Trophoblast cell (in vitro differentiated cells and primary cell): ENCODE measurements at regions not wholly inside any gene's neighbourhood (a gene's known extent, or its start where the extent isn't known, plus 50 kb on each side); places are given as distances from the start of the nearest gene placed in this dataset.

Experiments
- DNase-seq, 2 donors: peaks; one replicate each; pipeline ENCODE4 v3.0.0-alpha.2; 2016
- H2AFZ ChIP-seq: 2 replicates; pipeline ENCODE4 v1.6.1; 2013; ENCODE audit warnings: low read length, moderate library complexity, mild to moderate bottlenecking; ENCODE audit not compliant: insufficient read depth, poor library complexity
- H2AK5ac ChIP-seq: 2 replicates; pipeline ENCODE4 v1.6.1; 2013; ENCODE audit warnings: mild to moderate bottlenecking, low read length
- H2BK120ac ChIP-seq: 2 replicates; pipeline ENCODE4 v1.6.1; 2013; ENCODE audit warnings: low read length, mild to moderate bottlenecking, moderate library complexity; ENCODE audit not compliant: insufficient read depth, poor library complexity
- H2BK12ac ChIP-seq: 2 replicates; pipeline ENCODE4 v1.6.1; 2013; ENCODE audit warnings: mild to moderate bottlenecking, low read length, moderate library complexity
- H2BK5ac ChIP-seq: 2 replicates; pipeline ENCODE4 v1.6.1; 2013; ENCODE audit warnings: low read length, low read depth, moderate library complexity, mild to moderate bottlenecking; ENCODE audit not compliant: poor library complexity
- H3K14ac ChIP-seq: 2 replicates; pipeline ENCODE4 v1.6.1; 2013; ENCODE audit warnings: mild to moderate bottlenecking, low read length
- H3K18ac ChIP-seq: 2 replicates; pipeline ENCODE4 v1.6.1; 2013; ENCODE audit warnings: mild to moderate bottlenecking, low read length
- H3K23ac ChIP-seq: 2 replicates; pipeline ENCODE4 v1.6.1; 2013; ENCODE audit warnings: low read length
- H3K27ac ChIP-seq: 2 replicates; pipeline ENCODE4 v1.5.1; 2013; ENCODE audit warnings: low read depth, mild to moderate bottlenecking, inconsistent platforms, low read length, moderate library complexity
- H3K27me3 ChIP-seq: 2 replicates; pipeline ENCODE4 v1.6.1; 2013; ENCODE audit warnings: inconsistent platforms, mild to moderate bottlenecking, low read length, moderate library complexity; ENCODE audit not compliant: insufficient read depth
- H3K36me3 ChIP-seq, 2 experiments: 1 replicate in 1 of 2; 2 replicates in 1 of 2; pipeline ENCODE4 v1.6.1; 2013; ENCODE audit warnings: low read length in 2 of 2, mild to moderate bottlenecking in 2 of 2, moderate library complexity in 1 of 2; ENCODE audit not compliant: insufficient read depth in 2 of 2, control insufficient read depth in 1 of 2
- H3K4ac ChIP-seq: 2 replicates; pipeline ENCODE4 v1.6.1; 2013; ENCODE audit warnings: low read depth, mild to moderate bottlenecking, low read length, moderate library complexity
- H3K4me1 ChIP-seq, 2 experiments: 1 replicate in 1 of 2; 2 replicates in 1 of 2; pipeline ENCODE4 v1.6.1; 2013; ENCODE audit warnings: low read length in 2 of 2, mild to moderate bottlenecking in 2 of 2, moderate library complexity in 1 of 2; ENCODE audit not compliant: insufficient read depth in 2 of 2, control insufficient read depth in 1 of 2
- H3K4me2 ChIP-seq: 2 replicates; pipeline ENCODE4 v1.6.1; 2013; ENCODE audit warnings: inconsistent platforms, mild to moderate bottlenecking, low read length, moderate library complexity
- H3K4me3 ChIP-seq: 2 replicates; pipeline ENCODE4 v1.5.1; 2013; ENCODE audit warnings: mild to moderate bottlenecking, low read depth, low read length, inconsistent platforms
- H3K79me1 ChIP-seq: one replicate; pipeline ENCODE4 v1.6.1; 2013; ENCODE audit warnings: low read length
- H3K79me2 ChIP-seq: 2 replicates; pipeline ENCODE4 v1.6.1; 2013; ENCODE audit warnings: low read length, mild to moderate bottlenecking; ENCODE audit not compliant: control insufficient read depth, insufficient read depth, poor library complexity
- H3K9ac ChIP-seq: 2 replicates; pipeline ENCODE4 v1.6.1; 2013; ENCODE audit warnings: mild to moderate bottlenecking, low read length
- H3K9me3 ChIP-seq: 2 replicates; pipeline ENCODE4 v1.6.1; 2013; ENCODE audit warnings: low read depth, mild to moderate bottlenecking, control low read depth, inconsistent platforms, low read length; ENCODE audit not compliant: insufficient read depth
- H4K12ac ChIP-seq: 2 replicates; pipeline ENCODE4 v1.6.1; 2013; ENCODE audit warnings: low read depth, mild to moderate bottlenecking, low read length, moderate library complexity
- H4K8ac ChIP-seq: 2 replicates; pipeline ENCODE4 v1.6.1; 2013; ENCODE audit warnings: low read depth, mild to moderate bottlenecking, low read length, moderate library complexity
- H4K91ac ChIP-seq: one replicate; pipeline ENCODE4 v1.6.1; 2013; ENCODE audit warnings: low read depth, mild to moderate bottlenecking, low read length, moderate library complexity
- WGBS: extraction: QIAGEN DNeasy Blood & Tissue Kit; methylation state at CpG from one replicate; pipeline ENCODE4 v1.1.7; 2013; ENCODE audit warnings: missing lambda C conversion rate; ENCODE audit not compliant: insufficient read length, insufficient coverage; ENCODE audit errors: extremely low coverage; 5-methylcytosine and 5-hydroxymethylcytosine counted together

DNA sequence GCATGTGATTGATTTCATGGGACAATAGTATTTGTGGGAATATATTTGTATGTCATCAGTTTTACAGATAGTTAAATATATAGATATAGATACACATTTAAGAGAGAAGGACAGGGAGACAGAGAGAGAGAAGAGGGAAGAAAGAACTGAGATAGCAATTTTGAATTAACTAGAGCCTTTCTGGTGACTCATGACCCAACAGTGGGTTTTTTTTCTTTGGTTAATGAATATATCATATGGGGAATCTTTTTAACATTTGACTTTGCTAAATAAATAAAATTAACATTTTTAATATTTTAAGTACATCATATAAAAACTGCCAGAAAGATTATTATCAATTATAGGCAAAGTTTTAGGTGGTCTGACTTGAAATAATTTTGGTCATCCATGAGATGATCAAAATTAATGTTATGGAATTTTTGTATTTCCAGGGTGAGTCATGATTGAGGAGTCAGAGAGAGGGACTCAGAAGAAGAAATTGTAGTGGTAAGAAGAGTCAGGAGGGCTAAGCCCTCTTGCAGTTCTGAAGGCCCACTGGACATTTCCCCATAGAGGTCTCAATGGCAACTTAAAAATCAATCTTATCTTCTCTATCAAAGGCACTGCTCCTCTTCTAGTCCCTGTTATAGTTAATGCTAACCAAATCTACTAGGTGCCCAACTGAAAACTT lies 508.1 kb upstream of the MAP3K7 start:
- no peak for DNase-seq

DNA sequence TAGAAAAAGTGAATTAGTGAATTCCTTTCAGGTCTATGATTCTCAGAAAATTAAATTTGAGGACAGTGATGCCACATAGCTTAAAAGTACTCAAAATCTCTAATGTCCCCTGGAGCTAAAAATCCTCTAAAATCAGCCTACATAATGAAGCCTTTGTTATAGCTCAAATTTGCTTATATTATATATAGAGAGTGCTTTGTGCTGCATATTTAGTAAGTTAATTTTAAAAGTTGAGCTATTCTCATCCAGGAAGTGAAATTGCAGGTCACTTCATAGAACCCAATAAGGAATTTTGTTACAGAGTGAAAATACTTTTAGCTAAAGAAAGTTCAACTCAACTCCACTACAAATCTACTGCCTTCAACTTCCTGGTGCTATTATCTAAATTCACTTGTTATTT lies 507.5 kb upstream of the MAP3K7 start:
- Histone ChIP-seq H3K4me2 (no peak overlapping the region), H4K91ac (no peak overlapping the region), H3K14ac (no peak overlapping the region), H3K4me3 (no peak overlapping the region), H3K4ac (no peak overlapping the region), H3K27me3 (no peaks in the 10 kb centered on the region), H3K9ac (no peak overlapping the region), H3K23ac (no peak overlapping the region), H3K36me3 (no peaks in the 10 kb centered on the region), H4K8ac (no peak overlapping the region), H3K27ac (no peak overlapping the region), H3K4me1 (no peaks in the 10 kb centered on the region), H2AFZ (no peak overlapping the region), H3K18ac (no peak overlapping the region), H2BK12ac (no peak overlapping the region), H4K12ac (no peak overlapping the region), H3K79me2 (no peaks in the 10 kb centered on the region), H3K9me3 (no peaks in the 10 kb centered on the region), H2BK120ac (no peak overlapping the region), H3K79me1 (no peaks in the 10 kb centered on the region), H2AK5ac (no peak overlapping the region), H2BK5ac (no peak overlapping the region)
- DNase-seq, result no peak

More for the DNA sequence above, 508.1 kb upstream of the MAP3K7 start:
- H2BK12ac ChIP-seq, result no peak overlapping the region
- H3K9ac ChIP-seq, result no peak overlapping the region
- no peak overlapping the region for H2BK120ac ChIP-seq
- no peaks in the 10 kb centered on the region for H3K4me1 ChIP-seq
- no peaks in the 10 kb centered on the region for H3K9me3 ChIP-seq
- no peak overlapping the region for H2AFZ ChIP-seq
- no peaks in the 10 kb centered on the region for H3K79me1 ChIP-seq
- H4K8ac ChIP-seq, result no peak overlapping the region
- no peak overlapping the region for H3K14ac ChIP-seq
- H3K36me3 ChIP-seq, result no peaks in the 10 kb centered on the region
- no peaks in the 10 kb centered on the region for H3K27me3 ChIP-seq
- H3K4me2 ChIP-seq, result no peak overlapping the region
- H3K79me2 ChIP-seq, result no peaks in the 10 kb centered on the region
- H2AK5ac ChIP-seq, result no peak overlapping the region
- H3K23ac ChIP-seq, result no peak overlapping the region
- no peak overlapping the region for H3K27ac ChIP-seq
- no peak overlapping the region for H4K91ac ChIP-seq
- no peak overlapping the region for H3K4me3 ChIP-seq
- H2BK5ac ChIP-seq, result no peak overlapping the region
- no peak overlapping the region for H3K4ac ChIP-seq
- no peak overlapping the region for H3K18ac ChIP-seq
- H4K12ac ChIP-seq, result no peak overlapping the region

DNA sequence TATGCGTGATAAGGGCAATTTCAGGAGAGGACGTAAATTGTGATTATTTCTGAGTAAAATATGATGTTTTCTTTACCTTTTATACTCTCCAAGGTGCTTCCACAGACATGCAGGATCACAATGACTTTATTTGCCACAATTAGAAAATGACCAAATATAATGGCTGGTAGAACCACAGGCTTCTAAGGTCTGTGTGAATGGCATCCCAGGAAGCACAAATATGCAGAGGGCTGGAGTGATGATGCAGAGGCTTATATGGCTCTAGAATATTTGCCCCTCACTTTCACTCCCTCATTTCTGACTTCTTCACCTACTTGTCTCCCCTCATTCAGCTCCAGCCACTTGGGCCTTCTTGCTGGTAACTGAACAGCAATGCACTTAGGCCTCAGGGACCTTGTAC lies 502.1 kb upstream of the MAP3K7 start:
- no peak overlapping the region for H3K9ac ChIP-seq
- no peak overlapping the region for H3K4me3 ChIP-seq
- H3K27ac ChIP-seq, result no peak overlapping the region
- H3K79me2 ChIP-seq, result no peaks in the 10 kb centered on the region
- no peaks in the 10 kb centered on the region for H3K27me3 ChIP-seq
- H3K18ac ChIP-seq, result no peak overlapping the region
- H3K4me2 ChIP-seq, result no peak overlapping the region
- no peak overlapping the region for H2BK12ac ChIP-seq
- no peak overlapping the region for H3K4ac ChIP-seq
- no peak overlapping the region for H3K23ac ChIP-seq
- no peaks in the 10 kb centered on the region for H3K36me3 ChIP-seq
- DNase-seq, result no peak
- no peak overlapping the region for H4K12ac ChIP-seq
- H3K4me1 ChIP-seq, result no peaks in the 10 kb centered on the region
- H3K9me3 ChIP-seq, result no peaks in the 10 kb centered on the region
- no peak overlapping the region for H2AFZ ChIP-seq
- no peak overlapping the region for H2BK120ac ChIP-seq
- H3K79me1 ChIP-seq, result no peaks in the 10 kb centered on the region
- no peak overlapping the region for H4K8ac ChIP-seq
- H2AK5ac ChIP-seq, result no peak overlapping the region
- WGBS, result no CpG with 5 or more reads among the region's 2 CpGs
- no peak overlapping the region for H4K91ac ChIP-seq
- no peak overlapping the region for H3K14ac ChIP-seq
- H2BK5ac ChIP-seq, result no peak overlapping the region

DNA sequence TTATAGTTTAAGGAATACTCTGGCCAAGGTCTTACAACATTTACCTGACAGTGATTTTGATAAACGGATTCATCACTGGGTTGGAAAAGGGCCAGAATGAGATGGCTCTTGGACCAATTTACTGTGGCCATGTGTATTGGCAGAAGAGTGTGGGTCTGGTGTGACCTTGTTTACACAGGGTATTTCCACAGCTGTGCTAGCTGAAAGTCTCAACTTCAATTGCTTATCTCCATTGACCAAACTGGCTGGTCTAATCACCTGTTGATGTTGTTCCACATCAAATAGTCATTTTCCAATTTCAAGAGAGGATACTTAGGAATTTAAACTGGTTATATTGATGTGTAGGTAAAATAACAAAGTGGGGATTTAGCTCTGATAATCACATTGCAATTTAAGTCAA lies 501.6 kb upstream of the MAP3K7 start:
- no peaks in the 10 kb centered on the region for H3K79me1 ChIP-seq
- H4K12ac ChIP-seq, result no peak overlapping the region
- H3K27me3 ChIP-seq, result no peaks in the 10 kb centered on the region
- H3K18ac ChIP-seq, result no peak overlapping the region
- no peaks in the 10 kb centered on the region for H3K79me2 ChIP-seq
- H3K14ac ChIP-seq, result no peak overlapping the region
- H3K4me1 ChIP-seq, result no peaks in the 10 kb centered on the region
- H4K8ac ChIP-seq, result no peak overlapping the region
- H2BK12ac ChIP-seq, result no peak overlapping the region
- no peak overlapping the region for H2AFZ ChIP-seq
- H2AK5ac ChIP-seq, result no peak overlapping the region
- H2BK120ac ChIP-seq, result no peak overlapping the region
- H3K9ac ChIP-seq, result no peak overlapping the region
- no peaks in the 10 kb centered on the region for H3K9me3 ChIP-seq
- H3K23ac ChIP-seq, result no peak overlapping the region
- no CpG with 5 or more reads among the region's 1 CpG for WGBS
- no peak overlapping the region for H3K4me2 ChIP-seq
- no peaks in the 10 kb centered on the region for H3K36me3 ChIP-seq
- no peak overlapping the region for H3K4me3 ChIP-seq
- H3K27ac ChIP-seq, result no peak overlapping the region
- H4K91ac ChIP-seq, result no peak overlapping the region
- H3K4ac ChIP-seq, result no peak overlapping the region
- no peak for DNase-seq
- no peak overlapping the region for H2BK5ac ChIP-seq
